Lung (tissue), 11 donors: ENCODE measurements at regions not wholly inside any gene's neighbourhood (a gene's known extent, or its start where the extent isn't known, plus 50 kb on each side); places are given as distances from the start of the nearest gene placed in this dataset.

Experiments
- ATAC-seq: fragments of 200-7000 bp; cut with Tn5 transposase; one replicate; pipeline ENCODE4 v1.9.1; 2020; ENCODE audit warnings: moderate number of reproducible peaks; ENCODE audit not compliant: insufficient read depth, low FRiP score
- DNase-seq, 3 donors: peaks; one replicate each; pipeline ENCODE4 v3.0.0-alpha.2; 2013 to 2017
- H3K27ac ChIP-seq, 2 donors: one replicate each; pipeline ENCODE4 v1.5.1; 2013; ENCODE audit warnings: mild to moderate bottlenecking in 2 of 2, moderate library complexity in 2 of 2, control low read depth in 1 of 2, inconsistent platforms in 1 of 2, low read depth in 1 of 2, low read length in 1 of 2
- H3K27me3 ChIP-seq, 3 donors: one replicate each; pipeline ENCODE4 v1.5.1; 2013; ENCODE audit warnings: low read length in 2 of 3; ENCODE audit not compliant: control insufficient read depth in 3 of 3, insufficient read depth in 3 of 3
- H3K36me3 ChIP-seq, 4 donors: one replicate each; pipeline ENCODE4 v1.5.1; 2013; ENCODE audit warnings: low read length in 4 of 4, mild to moderate bottlenecking in 1 of 4, moderate library complexity in 1 of 4; ENCODE audit not compliant: control insufficient read depth in 4 of 4, insufficient read depth in 4 of 4
- H3K4me1 ChIP-seq, 5 donors: one replicate each; pipeline ENCODE4 v1.5.1; 2013; ENCODE audit warnings: low read length in 5 of 5, mild to moderate bottlenecking in 2 of 5, moderate library complexity in 1 of 5; ENCODE audit not compliant: control insufficient read depth in 5 of 5, insufficient read depth in 5 of 5
- H3K4me3 ChIP-seq: one replicate; pipeline ENCODE4 v1.5.1; 2013; ENCODE audit warnings: mild to moderate bottlenecking, control low read depth, moderate library complexity
- H3K9ac ChIP-seq, 2 donors: one replicate each; pipeline ENCODE4 v1.5.1; 2013; ENCODE audit warnings: low read length in 2 of 2, control low read depth in 1 of 2; ENCODE audit not compliant: insufficient read depth in 1 of 2
- H3K9me3 ChIP-seq, 4 donors: one replicate each; pipeline ENCODE4 v1.5.1; 2013; ENCODE audit warnings: low read length in 3 of 4, mild to moderate bottlenecking in 1 of 4, moderate library complexity in 1 of 4; ENCODE audit not compliant: control insufficient read depth in 4 of 4, insufficient read depth in 3 of 4
- CTCF ChIP-seq: IDR thresholded peaks from 2 replicates; pipeline ENCODE4 v1.5.1; 2012; ENCODE audit warnings: mild to moderate bottlenecking; ENCODE audit errors: control extremely low read depth, extremely low read depth
- WGBS, 2 donors: extraction: QIAGEN DNeasy Blood & Tissue Kit; methylation state at CpG; one replicate each; pipeline ENCODE4 v1.1.7; 2013; 5-methylcytosine and 5-hydroxymethylcytosine counted together
- donor health status: control.
- donor health status: control.
- donor health status: Bipolar disorder and iron deficiency.
- donor health status: healthy.
- donor health status: DM: yes; HTN: yes; CAD: no.

DNA sequence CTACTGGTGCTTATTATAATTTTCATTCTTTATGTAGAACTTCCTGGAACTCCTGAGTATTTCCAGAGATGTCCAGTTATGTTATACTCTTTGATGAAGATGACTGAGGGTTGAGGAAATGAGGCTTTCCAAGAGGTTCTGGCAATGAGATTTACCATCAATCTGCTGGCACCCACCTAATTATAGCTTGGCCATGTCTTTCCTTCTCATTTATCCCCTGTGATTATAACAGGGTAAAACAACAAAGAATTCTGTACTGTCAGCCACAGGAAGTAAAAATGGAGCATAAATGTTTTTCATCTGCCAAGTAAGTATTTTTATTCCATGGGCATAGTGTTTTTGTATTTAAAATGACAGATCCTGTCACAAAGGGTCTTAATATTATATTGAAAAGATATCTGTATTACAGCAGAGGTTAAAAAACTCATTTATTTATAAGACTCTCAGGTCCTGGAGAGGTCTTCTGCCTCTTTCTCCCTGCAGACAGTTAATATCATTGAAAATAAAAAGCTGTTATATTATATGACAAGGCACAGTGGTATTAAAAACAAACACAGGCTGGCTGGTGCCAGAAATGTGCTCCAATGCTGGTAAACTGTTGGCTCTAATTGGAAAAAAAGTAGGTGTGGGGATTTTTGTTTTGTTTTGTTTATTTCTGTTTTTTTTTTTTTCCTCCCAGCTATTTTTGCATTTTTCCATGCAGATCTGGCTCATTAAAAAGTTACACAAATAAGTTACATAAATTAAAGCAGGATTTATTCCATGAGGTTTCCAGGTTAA lies 1764.1 kb upstream of the CELF4 start:
- ATAC-seq (no peak), DNase-seq (peak; percentile 59 to 91 (median 90))
- no peak for TF ChIP-seq CTCF
- Histone ChIP-seq H3K4me3 (no peak overlapping the region), H3K27ac (no peak overlapping the region), H3K27me3 (no peaks in the 10 kb centered on the region), H3K9me3 (no peaks in the 10 kb centered on the region), H3K36me3 (no peaks in the 10 kb centered on the region), H3K4me1 (peaks cover 0 to 18% (median 4%) of the 10 kb centered on the region in 5 donors), H3K9ac (no peak overlapping the region)

GRCh38 chr18:39326772-39327171 lies 1761.2 kb upstream of the CELF4 start:
- Histone ChIP-seq H3K4me1 (peaks cover 0 to 18% (median under 1%) of the 10 kb centered on the region in 5 donors), H3K4me3 (no peak overlapping the region), H3K27ac (no peak overlapping the region), H3K36me3 (no peaks in the 10 kb centered on the region), H3K27me3 (no peaks in the 10 kb centered on the region), H3K9me3 (no peaks in the 10 kb centered on the region), H3K9ac (no peak overlapping the region)
- DNase-seq (no peak), ATAC-seq (no peak)
- WGBS, 2 donors = 86 to 90% methylated on average over 2 of the region's 2 CpGs
- TF ChIP-seq CTCF = no peak

- 95 to 96% methylated on average over 1 of the region's 1 CpG for WGBS, 2 donors
- no peak overlapping the region for H3K9ac ChIP-seq
- H3K4me1 ChIP-seq = peaks cover 0 to 18% (median 0%) of the 10 kb centered on the region in 5 donors
- no peak overlapping the region for H3K27ac ChIP-seq
- H3K27me3 ChIP-seq = no peaks in the 10 kb centered on the region
- no peaks in the 10 kb centered on the region for H3K9me3 ChIP-seq
- ATAC-seq (no peak), DNase-seq (no peak)
- no peak overlapping the region for H3K4me3 ChIP-seq
- no peaks in the 10 kb centered on the region for H3K36me3 ChIP-seq
- no peak for TF ChIP-seq CTCF
Observed at GRCh38 chr18:39325973-39326372, 1760.4 kb upstream of the CELF4 start.

DNA sequence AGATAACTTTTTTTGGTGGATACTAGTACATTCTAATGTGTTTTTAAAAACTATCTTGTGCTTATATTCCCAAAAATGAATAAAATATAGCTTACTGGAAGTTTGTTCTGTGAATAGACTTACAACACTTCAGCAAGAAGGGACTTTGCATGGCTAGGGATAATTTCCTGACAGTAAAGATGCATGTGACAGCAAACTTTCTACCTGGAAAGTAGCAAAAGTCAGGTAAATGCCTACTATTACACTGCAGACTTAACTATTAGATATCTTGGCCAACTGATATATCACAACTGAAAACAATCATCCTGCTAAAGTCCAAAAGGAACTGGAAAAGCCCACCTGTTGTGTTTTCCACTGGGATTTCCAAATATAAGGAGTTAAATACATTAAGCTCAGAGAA lies 1753.5 kb upstream of the CELF4 start:
- Histone ChIP-seq H3K9ac (no peak overlapping the region), H3K9me3 (no peaks in the 10 kb centered on the region), H3K36me3 (no peaks in the 10 kb centered on the region), H3K4me1 (peaks cover 0 to 8% (median 0%) of the 10 kb centered on the region in 5 donors), H3K27me3 (no peaks in the 10 kb centered on the region), H3K27ac (no peak overlapping the region), H3K4me3 (no peak overlapping the region)
- TF ChIP-seq CTCF = no peak
- no peak for ATAC-seq
- no peak for DNase-seq
